ENCODE measurements at regions not wholly inside any gene's neighbourhood (a gene's known extent, or its start where the extent isn't known, plus 50 kb on each side); places are given as distances from the start of the nearest gene placed in this dataset.

DNA sequence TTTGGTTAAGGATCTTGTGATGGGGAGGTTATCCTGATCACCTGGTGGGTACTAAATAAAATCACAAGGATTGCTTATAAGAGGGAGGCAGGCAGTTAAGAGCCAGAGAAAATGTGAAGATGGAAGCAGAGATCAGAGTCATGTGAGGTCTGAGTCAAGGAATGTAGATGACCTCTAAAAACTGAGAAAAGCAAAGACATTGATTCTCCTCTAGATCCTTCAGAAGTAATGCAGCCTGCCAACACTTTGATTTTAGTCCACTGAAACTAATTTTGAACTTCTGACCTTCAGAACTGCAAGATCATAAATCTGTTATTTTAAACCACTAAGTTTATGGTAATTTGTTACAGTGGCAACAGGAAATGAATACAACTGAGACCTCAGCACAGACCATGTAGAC lies 499.0 kb downstream of the GADD45G start:
- TF ChIP-seq TCF12 (IDR thresholded peaks at IDR 0.05; ENCODE audit: low read depth): no peak
- TF ChIP-seq CEBPB (IDR thresholded peaks at IDR 0.05): no peak
- no peak for TF ChIP-seq CREB1 (IDR thresholded peaks at IDR 0.05; ENCODE audit: low read depth)
- TF ChIP-seq ZBTB7A (IDR thresholded peaks at IDR 0.05; ENCODE audit: low read depth): no peak
- TF ChIP-seq EP300 (IDR thresholded peaks at IDR 0.05; ENCODE audit: borderline replicate concordance): no peak
- TF ChIP-seq NFIC (IDR thresholded peaks at IDR 0.05): no peak
- TF ChIP-seq TEAD4 (IDR thresholded peaks at IDR 0.05): no peak
- no peak for TF ChIP-seq YY1 (IDR thresholded peaks at IDR 0.05; ENCODE audit: low read depth)
- TF ChIP-seq, protein P1, sequence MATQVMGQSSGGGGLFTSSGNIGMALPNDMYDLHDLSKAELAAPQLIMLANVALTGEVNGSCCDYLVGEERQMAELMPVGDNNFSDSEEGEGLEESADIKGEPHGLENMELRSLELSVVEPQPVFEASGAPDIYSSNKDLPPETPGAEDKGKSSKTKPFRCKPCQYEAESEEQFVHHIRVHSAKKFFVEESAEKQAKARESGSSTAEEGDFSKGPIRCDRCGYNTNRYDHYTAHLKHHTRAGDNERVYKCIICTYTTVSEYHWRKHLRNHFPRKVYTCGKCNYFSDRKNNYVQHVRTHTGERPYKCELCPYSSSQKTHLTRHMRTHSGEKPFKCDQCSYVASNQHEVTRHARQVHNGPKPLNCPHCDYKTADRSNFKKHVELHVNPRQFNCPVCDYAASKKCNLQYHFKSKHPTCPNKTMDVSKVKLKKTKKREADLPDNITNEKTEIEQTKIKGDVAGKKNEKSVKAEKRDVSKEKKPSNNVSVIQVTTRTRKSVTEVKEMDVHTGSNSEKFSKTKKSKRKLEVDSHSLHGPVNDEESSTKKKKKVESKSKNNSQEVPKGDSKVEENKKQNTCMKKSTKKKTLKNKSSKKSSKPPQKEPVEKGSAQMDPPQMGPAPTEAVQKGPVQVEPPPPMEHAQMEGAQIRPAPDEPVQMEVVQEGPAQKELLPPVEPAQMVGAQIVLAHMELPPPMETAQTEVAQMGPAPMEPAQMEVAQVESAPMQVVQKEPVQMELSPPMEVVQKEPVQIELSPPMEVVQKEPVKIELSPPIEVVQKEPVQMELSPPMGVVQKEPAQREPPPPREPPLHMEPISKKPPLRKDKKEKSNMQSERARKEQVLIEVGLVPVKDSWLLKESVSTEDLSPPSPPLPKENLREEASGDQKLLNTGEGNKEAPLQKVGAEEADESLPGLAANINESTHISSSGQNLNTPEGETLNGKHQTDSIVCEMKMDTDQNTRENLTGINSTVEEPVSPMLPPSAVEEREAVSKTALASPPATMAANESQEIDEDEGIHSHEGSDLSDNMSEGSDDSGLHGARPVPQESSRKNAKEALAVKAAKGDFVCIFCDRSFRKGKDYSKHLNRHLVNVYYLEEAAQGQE (IDR thresholded peaks at IDR 0.05; ENCODE audit: low read depth): no peak
- TF ChIP-seq, protein P2, sequence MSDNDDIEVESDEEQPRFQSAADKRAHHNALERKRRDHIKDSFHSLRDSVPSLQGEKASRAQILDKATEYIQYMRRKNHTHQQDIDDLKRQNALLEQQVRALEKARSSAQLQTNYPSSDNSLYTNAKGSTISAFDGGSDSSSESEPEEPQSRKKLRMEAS (IDR thresholded peaks at IDR 0.05): no peak
- no peak for TF ChIP-seq FOXM1 (IDR thresholded peaks at IDR 0.05; ENCODE audit: borderline replicate concordance, low read depth)
- no peak for TF ChIP-seq EGR1 (IDR thresholded peaks at IDR 0.05)
- no peak for TF ChIP-seq RAD21 (IDR thresholded peaks at IDR 0.05; ENCODE audit: low read depth)
- TF ChIP-seq, protein P3, sequence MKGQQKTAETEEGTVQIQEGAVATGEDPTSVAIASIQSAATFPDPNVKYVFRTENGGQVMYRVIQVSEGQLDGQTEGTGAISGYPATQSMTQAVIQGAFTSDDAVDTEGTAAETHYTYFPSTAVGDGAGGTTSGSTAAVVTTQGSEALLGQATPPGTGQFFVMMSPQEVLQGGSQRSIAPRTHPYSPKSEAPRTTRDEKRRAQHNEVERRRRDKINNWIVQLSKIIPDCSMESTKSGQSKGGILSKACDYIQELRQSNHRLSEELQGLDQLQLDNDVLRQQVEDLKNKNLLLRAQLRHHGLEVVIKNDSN (IDR thresholded peaks at IDR 0.05): no peak
- no peak for TF ChIP-seq TAF1 (IDR thresholded peaks at IDR 0.05; ENCODE audit: low read depth)

DNA sequence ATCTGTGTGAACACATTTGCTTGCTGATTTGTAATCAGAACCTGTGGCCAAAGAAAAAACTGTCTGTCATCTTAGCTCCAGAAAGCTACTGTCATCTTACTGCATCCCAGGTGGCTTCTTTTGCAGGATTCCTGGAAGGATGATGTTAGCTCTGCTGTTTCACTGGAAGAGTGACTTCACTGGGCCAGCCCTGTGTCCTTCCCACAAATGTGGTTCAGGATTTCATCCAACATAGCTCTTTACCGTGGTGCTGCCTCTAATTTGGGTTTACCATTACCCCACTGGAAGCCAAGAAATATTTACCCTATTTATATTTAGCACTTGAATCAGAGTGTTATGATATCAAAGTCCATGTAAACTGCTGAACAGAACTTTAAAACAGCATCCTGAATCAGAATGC lies 501.0 kb downstream of the GADD45G start:
- TF ChIP-seq YY1 (IDR thresholded peaks at IDR 0.05; ENCODE audit: low read depth) (no peak), TAF1 (IDR thresholded peaks at IDR 0.05; ENCODE audit: low read depth) (no peak)
- TF ChIP-seq, protein P2 (IDR thresholded peaks at IDR 0.05): no peak

DNA sequence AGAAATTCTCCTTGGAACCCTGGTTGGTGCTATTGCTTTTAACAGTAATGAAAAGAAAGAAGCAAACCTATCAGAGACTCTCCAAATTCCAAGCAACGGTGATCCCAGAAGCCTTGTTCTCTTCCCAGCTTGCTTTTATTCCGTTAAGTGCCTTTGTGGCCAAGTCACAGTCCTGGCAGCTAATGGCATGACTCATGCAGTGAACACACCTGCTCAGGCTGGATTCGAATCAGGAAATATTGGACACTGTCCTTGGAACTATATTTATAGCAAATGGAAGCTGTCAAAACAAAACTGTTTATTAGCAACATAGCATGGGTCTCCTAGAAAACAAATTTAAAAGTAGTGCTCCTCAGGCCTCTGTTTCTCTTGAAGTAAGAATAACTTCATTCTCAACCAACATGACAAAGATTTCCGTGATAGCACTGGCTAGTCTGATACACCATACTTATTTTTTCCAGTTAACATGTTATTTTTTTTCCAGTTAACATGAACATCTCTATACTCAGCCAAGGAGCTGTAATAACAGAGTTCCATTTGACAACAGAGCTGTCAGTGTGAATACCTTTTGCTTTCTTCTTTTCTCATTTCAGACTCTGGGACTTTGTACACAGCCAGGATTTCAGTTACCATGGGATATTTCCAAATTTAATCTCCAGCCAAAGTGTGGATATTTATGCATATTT lies 502.4 kb downstream of the GADD45G start:
- TF ChIP-seq ZBTB7A (IDR thresholded peaks at IDR 0.05; ENCODE audit: low read depth) (no peak), TCF12 (IDR thresholded peaks at IDR 0.05; ENCODE audit: low read depth) (peak; percentile 28; the same call in 1 of the 2 replicates), TEAD4 (IDR thresholded peaks at IDR 0.05) (no peak), NFIC (IDR thresholded peaks at IDR 0.05) (peak; percentile 56), RAD21 (IDR thresholded peaks at IDR 0.05; ENCODE audit: low read depth) (no peak)
- TF ChIP-seq, protein P1 (IDR thresholded peaks at IDR 0.05; ENCODE audit: low read depth): no peak

DNA sequence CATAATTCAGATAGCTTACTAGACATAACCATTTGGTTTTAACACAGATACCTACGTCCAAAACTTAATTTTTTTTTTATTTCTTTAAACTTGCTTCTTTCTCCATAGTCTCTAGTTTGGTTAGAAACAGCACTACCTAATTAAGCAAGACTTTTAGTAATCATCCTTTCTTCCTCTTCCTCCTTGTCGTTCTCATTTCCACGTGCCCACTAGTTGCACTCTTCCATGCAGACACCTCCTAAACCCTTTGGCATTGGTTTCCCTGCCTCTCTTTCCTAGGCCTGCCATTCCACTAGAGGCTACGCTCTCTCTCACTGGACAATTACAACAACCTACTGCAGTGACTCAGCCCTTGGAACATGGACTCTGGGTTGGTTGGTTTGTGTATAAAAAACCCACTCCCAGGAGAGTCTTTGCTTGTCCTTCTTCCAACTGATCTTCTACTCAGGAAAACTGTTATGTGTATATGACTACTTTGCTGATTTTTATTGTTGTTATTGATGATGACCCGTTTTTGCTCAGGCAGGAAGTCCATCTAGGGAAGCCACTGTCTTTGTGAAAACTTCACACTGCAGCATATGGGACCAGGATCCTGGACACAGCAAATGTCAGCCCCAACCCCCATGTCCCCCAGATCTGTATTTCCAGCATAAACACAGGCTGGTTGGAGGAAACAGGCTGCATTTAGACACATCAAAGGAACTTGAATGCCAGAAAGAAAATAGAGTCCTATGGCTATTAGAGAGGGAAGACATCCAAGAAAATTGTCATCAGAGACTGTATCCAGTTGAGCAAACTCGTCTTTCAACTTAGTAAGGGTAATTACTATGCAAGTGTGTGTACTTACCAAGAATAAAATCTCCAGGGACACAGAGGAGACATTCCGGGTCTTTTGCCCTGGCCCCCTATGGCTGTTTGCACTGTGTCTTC lies 503.2 kb downstream of the GADD45G start:
- TF ChIP-seq TAF1 (IDR thresholded peaks at IDR 0.05; ENCODE audit: low read depth) (no peak), CEBPB (IDR thresholded peaks at IDR 0.05) (no peak), TEAD4 (IDR thresholded peaks at IDR 0.05) (no peak), EP300 (IDR thresholded peaks at IDR 0.05; ENCODE audit: borderline replicate concordance) (no peak), ZBTB7A (IDR thresholded peaks at IDR 0.05; ENCODE audit: low read depth) (no peak), EGR1 (IDR thresholded peaks at IDR 0.05) (no peak), YY1 (IDR thresholded peaks at IDR 0.05; ENCODE audit: low read depth) (no peak), RAD21 (IDR thresholded peaks at IDR 0.05; ENCODE audit: low read depth) (no peak), NFIC (IDR thresholded peaks at IDR 0.05) (no peak)
- TF ChIP-seq, protein P1 (IDR thresholded peaks at IDR 0.05; ENCODE audit: low read depth): no peak
- TF ChIP-seq, protein P2 (IDR thresholded peaks at IDR 0.05): no peak
